Thyroid gland (tissue), 4 donors: ENCODE measurements at regions not wholly inside any gene's neighbourhood (a gene's known extent, or its start where the extent isn't known, plus 50 kb on each side); places are given as distances from the start of the nearest gene placed in this dataset.

Experiments
- DNase-seq, 2 donors: peaks; one replicate each; pipeline ENCODE4 v3.0.0-alpha.2; 2019
- H3K27ac ChIP-seq, 3 donors: fragments of 200-600 bp; sonication (generic); 1 replicate in 2 of 3; 2 replicates in 1 of 3; pipeline ENCODE4 v1.5.1; 2016 to 2019; ENCODE audit warnings: mild to moderate bottlenecking in 1 of 3, moderate library complexity in 1 of 3
- H3K27me3 ChIP-seq: fragments of 200-600 bp; sonication (generic); one replicate; pipeline ENCODE4 v1.5.1; 2019
- H3K36me3 ChIP-seq, 2 donors: fragments of 200-600 bp; sonication (generic); one replicate each; pipeline ENCODE4 v1.5.1; 2016 to 2019
- H3K4me1 ChIP-seq, 2 donors: fragments of 200-600 bp; sonication (generic); one replicate each; pipeline ENCODE4 v1.5.1; 2017 to 2019
- H3K4me3 ChIP-seq, 3 donors: fragments of 200-600 bp; sonication (generic); replicated peaks in 1 of 3; 1 replicate in 2 of 3; 2 replicates in 1 of 3; pipeline ENCODE4 v1.5.1; 2016; ENCODE audit warnings: mild to moderate bottlenecking in 1 of 3
- H3K9me3 ChIP-seq: fragments of 200-600 bp; sonication (generic); one replicate; pipeline ENCODE4 v1.5.1; 2017
- POLR2A ChIP-seq, 2 donors: fragments of 450-650 bp; IDR thresholded peaks; one replicate each; pipeline ENCODE4 v1.6.1; 2017; ENCODE audit warnings: antibody characterized with exemption in 2 of 2, mild to moderate bottlenecking in 2 of 2, moderate library complexity in 1 of 2
- WGBS, 2 donors: methylation state at CpG; one replicate each; pipeline ENCODE4 v1.1.5; 2017; 5-methylcytosine and 5-hydroxymethylcytosine counted together
- intact Hi-C: fragments of 100-400 bp; cut with DNase I; formaldehyde crosslinking; loops from one replicate; pipeline ENCODE4 v1.15.1; 2023
- TF ChIP-seq, protein P1 (sequence below), 6 experiments: fragments of 200-600 bp in 3 of 6; fragments of 450-650 bp in 3 of 6; sonication (generic) in 3 of 6; IDR thresholded peaks; one replicate each; pipeline ENCODE4 v1.5.1; 2016 to 2019; ENCODE audit warnings: antibody characterized with exemption in 6 of 6, mild to moderate bottlenecking in 2 of 6, inconsistent platforms in 1 of 6, moderate library complexity in 1 of 6

- intact Hi-C loops = no loop called here
- no peaks in the 10 kb centered on the region for H3K36me3 ChIP-seq
- TF ChIP-seq POLR2A (IDR thresholded peaks at IDR 0.05) = no peak
- TF ChIP-seq, protein P1, sequence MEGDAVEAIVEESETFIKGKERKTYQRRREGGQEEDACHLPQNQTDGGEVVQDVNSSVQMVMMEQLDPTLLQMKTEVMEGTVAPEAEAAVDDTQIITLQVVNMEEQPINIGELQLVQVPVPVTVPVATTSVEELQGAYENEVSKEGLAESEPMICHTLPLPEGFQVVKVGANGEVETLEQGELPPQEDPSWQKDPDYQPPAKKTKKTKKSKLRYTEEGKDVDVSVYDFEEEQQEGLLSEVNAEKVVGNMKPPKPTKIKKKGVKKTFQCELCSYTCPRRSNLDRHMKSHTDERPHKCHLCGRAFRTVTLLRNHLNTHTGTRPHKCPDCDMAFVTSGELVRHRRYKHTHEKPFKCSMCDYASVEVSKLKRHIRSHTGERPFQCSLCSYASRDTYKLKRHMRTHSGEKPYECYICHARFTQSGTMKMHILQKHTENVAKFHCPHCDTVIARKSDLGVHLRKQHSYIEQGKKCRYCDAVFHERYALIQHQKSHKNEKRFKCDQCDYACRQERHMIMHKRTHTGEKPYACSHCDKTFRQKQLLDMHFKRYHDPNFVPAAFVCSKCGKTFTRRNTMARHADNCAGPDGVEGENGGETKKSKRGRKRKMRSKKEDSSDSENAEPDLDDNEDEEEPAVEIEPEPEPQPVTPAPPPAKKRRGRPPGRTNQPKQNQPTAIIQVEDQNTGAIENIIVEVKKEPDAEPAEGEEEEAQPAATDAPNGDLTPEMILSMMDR (IDR thresholded peaks at IDR 0.05) = no peak
- no peaks in the 10 kb centered on the region for H3K27me3 ChIP-seq
- no peak for DNase-seq
- no peak overlapping the region for H3K27ac ChIP-seq
- no peaks in the 10 kb centered on the region for H3K4me1 ChIP-seq
- 95% methylated on average over 4 of the region's 4 CpGs for WGBS, 2 donors
- H3K4me3 ChIP-seq = no peak overlapping the region
- H3K9me3 ChIP-seq = no peaks in the 10 kb centered on the region
Observed at GRCh38 chr3:16030342-16030741, 144.1 kb upstream of the GALNT15 start.

- intact Hi-C loops = no loop called here
- Histone ChIP-seq H3K9me3 (no peaks in the 10 kb centered on the region), H3K4me3 (no peak overlapping the region), H3K36me3 (no peaks in the 10 kb centered on the region), H3K27me3 (no peaks in the 10 kb centered on the region), H3K27ac (no peak overlapping the region), H3K4me1 (no peaks in the 10 kb centered on the region)
- TF ChIP-seq, protein P1 (IDR thresholded peaks at IDR 0.05) = no peak
- no peak for TF ChIP-seq POLR2A (IDR thresholded peaks at IDR 0.05)
- DNase-seq = no peak
- 96 to 99% methylated on average over 2 of the region's 2 CpGs for WGBS, 2 donors
Observed at GRCh38 chr3:16031434-16031833, 143.0 kb upstream of the GALNT15 start.

GRCh38 chr3:16033889-16034687 is 140.4 kb upstream of the GALNT15 start:
- Histone ChIP-seq H3K4me3 (no peak overlapping the region), H3K9me3 (no peaks in the 10 kb centered on the region), H3K27ac (no peak overlapping the region), H3K27me3 (no peaks in the 10 kb centered on the region), H3K4me1 (no peaks in the 10 kb centered on the region), H3K36me3 (no peaks in the 10 kb centered on the region)
- TF ChIP-seq, protein P1 (IDR thresholded peaks at IDR 0.05) = no peak
- no peak for TF ChIP-seq POLR2A (IDR thresholded peaks at IDR 0.05)
- DNase-seq = no peak
- WGBS, 2 donors = 83 to 85% methylated on average over 3 of the region's 3 CpGs
- intact Hi-C loops = no loop called here

DNA sequence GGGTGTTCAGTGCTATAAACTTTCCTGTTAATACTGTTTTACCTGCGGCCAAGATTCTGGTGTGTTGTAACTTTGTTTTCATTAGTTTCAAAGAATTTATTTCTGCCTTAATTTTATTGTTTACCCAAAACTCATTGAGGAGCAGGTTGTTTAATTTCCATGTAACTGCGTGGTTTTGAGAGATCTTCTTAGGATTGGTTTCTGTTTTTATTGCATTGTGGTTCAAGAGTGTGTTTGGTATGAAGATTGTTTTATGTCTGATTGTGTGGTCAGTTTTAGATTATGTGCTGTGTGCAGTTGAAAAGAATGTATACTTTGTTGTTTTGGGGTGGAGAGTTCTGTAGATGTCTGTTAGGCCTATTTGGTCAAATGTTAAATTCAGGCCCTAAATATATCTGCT is 133.5 kb upstream of the GALNT15 start:
- intact Hi-C loops = no loop called here
- TF ChIP-seq, protein P1 (IDR thresholded peaks at IDR 0.05) = no peak
- TF ChIP-seq POLR2A (IDR thresholded peaks at IDR 0.05) = no peak
- 54 to 73% methylated on average over 2 of the region's 2 CpGs for whole genome bisulfite sequencing, 2 donors

More for the DNA sequence above, 133.5 kb upstream of the GALNT15 start:
- no peak for DNase-seq
- Histone ChIP-seq H3K4me1 (no peaks in the 10 kb centered on the region), H3K9me3 (no peaks in the 10 kb centered on the region), H3K36me3 (no peaks in the 10 kb centered on the region), H3K27ac (no peak overlapping the region), H3K27me3 (no peaks in the 10 kb centered on the region), H3K4me3 (no peak overlapping the region)
